ENCODE measurements at regions not wholly inside any gene's neighbourhood (a gene's known extent, or its start where the extent isn't known, plus 50 kb on each side); places are given as distances from the start of the nearest gene placed in this dataset.

DNA sequence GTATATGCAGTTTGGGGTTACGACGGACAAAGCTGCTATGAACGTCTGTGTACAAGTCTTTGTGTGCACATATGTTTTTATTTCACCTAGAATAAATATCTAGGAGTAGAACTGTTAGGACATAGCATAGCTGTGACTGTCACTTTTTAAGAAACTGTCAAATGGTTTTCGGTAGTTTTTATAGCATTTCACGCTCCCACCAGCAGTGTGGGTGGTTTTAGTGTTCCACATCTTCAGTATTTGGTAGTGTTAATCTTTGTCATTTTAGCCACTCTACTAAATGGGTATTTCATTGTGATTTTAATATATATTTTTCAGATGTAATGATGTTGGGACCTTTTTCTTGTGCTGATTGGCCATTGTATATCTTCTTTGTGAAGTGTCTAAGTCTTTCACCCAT is 109.1 kb upstream of the BCAT1 start:
- DNase-seq (ENCODE audit: low read depth in 2 of 2, low spot score in 1 of 2), result no peak

DNA sequence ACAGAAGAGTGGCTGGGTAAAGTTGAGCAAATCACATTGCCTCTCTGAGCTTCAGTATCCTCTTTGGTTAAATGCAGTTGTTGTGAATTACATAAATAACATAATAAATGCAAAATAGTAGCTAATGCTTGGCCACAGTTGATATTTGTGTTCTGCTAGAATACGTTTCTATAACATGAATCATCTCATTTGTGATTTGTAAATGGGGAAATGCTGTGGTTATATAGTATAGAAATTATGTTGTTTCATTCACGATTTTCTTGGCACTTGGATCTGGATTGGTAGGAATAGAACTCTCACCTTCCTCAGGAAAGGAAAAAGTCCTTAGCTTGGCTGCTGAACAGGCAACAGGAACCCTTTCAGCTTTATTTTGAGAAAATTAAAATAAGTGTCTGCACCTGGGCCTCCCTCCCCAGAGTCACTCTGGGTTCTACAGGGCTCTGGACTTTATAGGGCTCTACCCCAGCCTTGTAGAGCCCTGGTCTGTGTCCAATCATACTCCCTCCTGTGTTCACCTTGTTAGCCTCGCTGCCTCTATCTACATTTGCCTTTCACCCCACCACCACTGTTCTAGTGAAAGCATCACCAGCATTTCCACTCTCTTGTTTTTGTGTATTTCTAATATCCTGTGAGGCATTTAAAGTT is 107.7 kb upstream of the BCAT1 start:
- no peak for DNase-seq (ENCODE audit: low read depth in 2 of 2, low spot score in 1 of 2)

DNA sequence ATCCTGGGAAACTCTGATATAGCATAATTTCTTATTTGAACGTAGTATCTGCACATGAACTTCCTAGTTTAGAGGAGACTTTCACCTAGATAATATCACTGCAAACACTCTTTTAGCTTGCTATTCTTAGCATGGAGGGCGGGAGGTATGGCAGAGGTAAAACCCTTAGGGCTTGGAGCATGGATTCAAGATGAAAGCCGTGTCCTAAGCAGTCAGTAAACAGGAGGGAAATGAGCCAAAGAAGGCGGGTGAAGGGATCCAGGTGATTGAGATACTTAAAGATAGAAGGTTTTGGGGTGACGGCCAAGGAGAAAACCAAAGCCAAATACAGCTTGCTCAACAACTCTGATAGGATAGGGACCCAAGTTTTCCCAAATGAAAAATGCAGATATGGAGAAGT is 107.1 kb upstream of the BCAT1 start:
- no peak for DNase-seq (ENCODE audit: low read depth in 2 of 2, low spot score in 1 of 2)

DNA sequence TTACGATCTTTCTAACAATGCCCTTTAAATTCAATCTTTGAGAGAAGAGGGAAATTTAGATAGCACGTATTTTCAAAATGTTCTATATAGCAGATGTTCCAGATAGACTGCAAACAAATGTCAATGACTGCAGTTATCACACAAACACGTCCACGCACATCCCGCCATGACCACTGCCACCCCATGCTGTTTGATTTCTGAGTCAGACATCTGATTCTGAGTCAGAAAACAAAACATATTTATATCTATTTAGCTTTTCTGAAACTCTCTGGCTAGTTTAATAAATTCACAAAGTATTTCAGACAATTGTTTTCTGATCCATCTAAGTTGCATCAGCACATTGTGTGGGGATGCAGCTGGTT is 105.9 kb upstream of the BCAT1 start:
- peak; percentile 15 to 17 for DNase-seq (ENCODE audit: low read depth in 2 of 2, low spot score in 1 of 2)

DNA sequence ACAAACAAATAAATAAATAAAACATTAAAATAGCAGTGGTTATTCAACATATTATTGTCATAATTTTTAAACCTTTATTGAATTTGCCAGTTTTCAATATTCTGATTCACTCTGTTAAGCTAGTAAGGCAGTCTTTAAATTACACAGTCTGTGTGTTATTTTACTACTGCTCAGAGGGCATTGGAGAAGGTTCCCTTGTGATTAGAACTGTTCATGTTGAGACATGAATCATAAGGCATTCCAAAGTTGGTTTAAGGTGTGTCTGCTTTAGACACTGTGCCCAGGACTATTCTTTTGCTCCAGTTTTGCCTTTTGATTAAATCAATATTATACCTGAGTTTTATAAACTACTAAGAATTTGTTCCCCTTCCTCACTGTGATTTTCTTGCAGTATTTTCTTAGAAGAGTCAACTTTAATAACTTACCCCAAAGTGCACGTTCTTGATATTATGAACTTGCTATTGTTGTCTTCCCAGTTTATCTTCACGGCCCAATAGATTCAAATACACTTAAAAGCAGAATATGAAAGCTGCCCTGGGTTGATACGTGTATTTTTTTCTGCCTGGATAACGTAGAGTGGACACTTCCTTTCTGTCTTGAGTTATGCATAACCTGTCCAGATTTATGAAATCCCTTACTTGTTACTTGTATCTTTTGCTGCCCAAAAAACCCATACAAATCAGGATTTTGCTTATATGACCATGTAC is 105.3 kb upstream of the BCAT1 start:
- no peak for DNase-seq (ENCODE audit: low read depth in 2 of 2, low spot score in 1 of 2)

DNA sequence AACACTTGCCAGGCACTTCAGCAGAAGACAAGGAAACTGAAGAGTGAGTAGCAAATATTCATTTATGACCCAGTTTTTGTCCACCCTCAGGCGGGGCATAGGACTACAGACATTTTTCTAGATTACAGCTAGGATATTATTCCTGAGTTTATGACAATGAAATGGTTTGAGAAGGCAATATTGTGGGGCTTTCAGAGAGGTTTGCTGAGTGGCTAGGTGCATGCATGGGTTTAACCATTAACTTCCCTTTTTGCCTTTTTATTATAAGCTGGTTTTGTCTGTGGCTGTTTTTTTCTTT is 104.0 kb upstream of the BCAT1 start:
- no peak for DNase-seq (ENCODE audit: low read depth in 2 of 2, low spot score in 1 of 2)

DNA sequence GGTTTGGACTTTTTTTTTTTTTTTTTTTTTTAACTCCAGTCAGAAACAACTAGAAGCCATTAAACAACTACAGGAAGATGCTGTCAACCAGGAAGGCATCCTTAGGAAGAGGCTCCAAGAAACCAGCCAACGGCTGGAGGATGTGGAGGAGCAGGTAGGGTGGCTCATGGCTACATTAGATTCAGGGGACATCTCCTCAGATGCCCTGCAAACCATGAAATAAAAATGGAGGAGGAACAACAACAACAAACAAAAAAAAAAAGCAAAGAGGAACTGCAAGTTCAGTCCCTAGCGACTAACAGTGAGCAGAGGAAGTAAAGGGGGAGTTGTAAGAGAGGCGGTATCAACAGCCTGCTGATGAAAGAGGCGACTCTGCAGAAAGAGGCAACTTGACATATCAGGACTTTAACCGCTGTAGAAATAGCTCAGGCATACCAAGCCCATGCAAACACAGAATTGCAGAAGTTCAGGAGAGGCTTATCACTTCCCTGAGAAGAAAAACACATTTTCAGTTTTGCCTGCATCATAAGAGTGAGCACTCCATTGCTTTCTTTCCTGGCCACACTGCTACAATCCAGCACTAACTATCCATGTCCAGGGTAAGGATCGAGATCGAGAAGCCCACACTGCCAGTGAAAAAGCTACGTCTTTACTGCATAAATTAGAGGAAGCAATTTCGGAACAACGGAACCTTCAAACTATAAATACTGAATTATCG is 103.5 kb upstream of the BCAT1 start:
- DNase-seq (ENCODE audit: low read depth in 2 of 2, low spot score in 1 of 2), result peak in 1 of 2 donors; percentile 16

DNA sequence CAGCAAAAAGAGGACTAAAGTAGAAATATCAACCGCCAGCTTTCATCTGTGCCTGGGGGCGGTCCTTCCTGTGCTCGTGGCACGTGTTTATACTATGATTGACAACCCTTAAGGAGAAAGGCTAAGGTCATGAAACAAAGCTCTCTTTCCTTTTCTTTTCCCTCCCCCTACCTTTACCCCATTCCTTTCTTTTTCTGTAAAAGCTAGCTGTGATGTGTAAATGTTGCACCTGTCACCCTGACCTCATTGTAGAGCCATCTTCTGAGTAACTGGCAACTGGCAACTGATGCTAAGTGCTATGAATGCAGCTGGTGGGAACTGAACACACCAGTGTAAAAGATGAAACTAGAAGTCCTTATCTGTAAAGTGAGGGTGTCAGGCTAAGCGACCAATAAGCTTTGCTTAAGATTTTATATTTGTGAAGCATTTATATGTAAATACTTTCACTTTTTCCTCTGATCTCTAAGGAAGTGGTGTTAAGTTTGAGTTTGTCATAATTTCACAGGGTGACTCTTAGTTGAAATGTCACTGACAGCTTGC is 102.8 kb upstream of the BCAT1 start:
- DNase-seq (ENCODE audit: low read depth in 2 of 2, low spot score in 1 of 2), result peak; percentile 11 to 15

DNA sequence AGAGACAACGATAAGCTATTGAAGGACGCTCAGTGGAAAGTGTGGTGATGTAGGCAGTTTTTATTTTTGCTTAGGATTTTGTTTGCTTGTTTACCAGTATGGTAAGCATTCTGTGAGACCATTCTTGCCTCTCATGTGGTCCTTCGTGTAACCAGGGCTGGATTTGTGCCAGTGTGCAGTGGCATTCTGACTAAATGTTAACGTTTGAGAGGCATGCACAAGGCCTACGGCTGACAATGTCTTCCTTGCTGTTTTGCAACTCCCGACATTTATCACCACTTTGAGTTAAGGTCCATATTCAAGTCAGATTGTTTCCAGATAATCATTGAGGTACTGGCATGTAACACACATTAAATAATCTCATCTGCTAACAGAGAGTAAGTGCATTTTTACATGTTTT is 102.3 kb upstream of the BCAT1 start:
- DNase-seq (ENCODE audit: low read depth in 2 of 2, low spot score in 1 of 2), result no peak

DNA sequence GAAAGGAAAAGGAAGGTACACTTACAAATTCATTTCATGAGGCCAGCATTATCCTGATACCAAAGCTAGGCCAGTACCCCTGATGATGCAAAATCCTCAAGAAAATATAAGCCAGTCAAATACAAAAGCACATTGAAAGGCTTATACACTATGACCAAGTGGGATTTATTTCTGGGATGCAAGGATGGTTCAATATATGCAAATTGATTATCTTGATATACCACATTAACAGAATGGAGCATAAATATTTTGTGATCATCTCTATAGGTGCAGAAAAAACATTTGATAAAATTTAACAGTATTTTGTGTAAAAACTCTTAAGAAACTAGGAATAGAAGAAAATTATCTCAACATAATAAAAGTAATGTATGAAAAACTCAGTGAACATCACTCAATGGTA is 97.0 kb upstream of the BCAT1 start:
- DNase-seq (ENCODE audit: low read depth in 2 of 2, low spot score in 1 of 2), result no peak

DNA sequence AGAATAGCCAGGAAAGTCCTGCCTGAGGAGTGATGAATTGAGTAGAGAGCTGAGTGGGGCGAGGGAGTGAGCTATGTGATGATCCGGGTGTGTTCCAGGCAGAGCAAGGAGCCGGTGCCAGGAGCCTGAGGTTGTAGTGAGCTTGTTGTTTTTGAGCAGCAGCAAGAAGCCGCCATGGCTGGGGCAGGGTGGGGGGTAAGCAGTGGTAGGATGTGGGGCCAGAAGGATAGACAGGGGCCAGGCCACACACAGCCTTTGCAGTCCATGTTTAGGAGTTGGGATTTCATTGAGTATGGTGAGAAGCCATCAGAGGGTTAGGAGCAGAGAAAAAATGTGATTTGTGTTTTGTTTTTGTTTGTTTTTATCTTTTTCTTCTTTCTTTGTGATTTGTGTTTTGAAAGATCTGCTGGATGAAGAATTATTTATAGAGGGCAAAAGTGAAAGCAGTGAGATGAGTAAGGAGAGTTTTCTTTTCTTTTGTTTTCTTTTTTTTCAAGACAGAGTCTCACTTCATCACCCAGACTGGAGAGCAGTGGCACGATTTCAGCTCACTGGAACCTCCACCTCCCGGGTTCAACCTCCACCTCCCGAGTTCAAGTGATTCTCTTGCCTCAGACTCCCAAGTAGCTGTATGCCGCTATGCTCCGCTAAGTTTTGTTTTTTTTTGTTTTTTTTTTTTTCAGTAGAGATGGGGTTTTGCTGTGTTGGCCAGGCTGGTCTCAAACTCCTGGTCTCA is 92.3 kb upstream of the BCAT1 start:
- no peak for DNase-seq (ENCODE audit: low read depth in 2 of 2, low spot score in 1 of 2)

DNA sequence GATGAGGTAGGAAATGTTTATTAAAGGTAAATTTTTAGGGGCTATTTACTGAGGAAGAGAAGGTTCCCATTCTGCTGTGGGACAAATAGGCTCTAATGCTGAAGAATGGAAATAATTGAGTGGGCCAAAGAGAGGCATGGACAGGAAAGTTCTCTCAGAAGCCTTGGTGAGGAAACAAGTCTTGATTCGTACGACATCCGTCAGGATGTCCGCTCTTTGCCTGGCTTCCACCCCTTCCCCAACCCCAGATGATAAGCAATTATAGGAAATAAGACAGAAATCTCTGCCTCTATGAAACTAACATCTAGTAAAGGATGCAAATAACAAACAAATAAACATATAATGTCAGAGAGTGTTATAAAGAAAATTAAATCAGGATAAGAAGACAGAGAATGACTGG is 91.7 kb upstream of the BCAT1 start:
- DNase-seq (ENCODE audit: low read depth in 2 of 2, low spot score in 1 of 2), result no peak

DNA sequence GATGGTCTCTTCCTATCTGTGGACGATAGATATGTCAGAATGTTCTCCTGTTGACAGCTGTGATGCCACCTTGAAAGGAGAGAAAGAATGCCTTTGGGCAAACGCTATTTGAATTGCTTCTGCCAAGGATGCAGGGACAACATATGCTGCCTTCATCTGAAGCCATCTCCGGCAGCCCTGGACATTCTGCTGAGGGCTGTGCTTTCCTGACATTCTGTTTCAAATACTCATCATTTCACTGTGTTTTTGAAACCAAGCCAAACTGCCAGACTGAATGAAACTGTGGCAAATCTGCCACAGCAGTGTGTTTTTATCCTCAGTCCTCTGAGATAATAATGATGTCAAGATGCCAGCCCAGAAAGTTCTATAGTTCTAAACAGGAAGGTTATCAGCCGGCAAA is 85.8 kb upstream of the BCAT1 start:
- DNase-seq (ENCODE audit: low read depth in 2 of 2, low spot score in 1 of 2), result no peak

DNA sequence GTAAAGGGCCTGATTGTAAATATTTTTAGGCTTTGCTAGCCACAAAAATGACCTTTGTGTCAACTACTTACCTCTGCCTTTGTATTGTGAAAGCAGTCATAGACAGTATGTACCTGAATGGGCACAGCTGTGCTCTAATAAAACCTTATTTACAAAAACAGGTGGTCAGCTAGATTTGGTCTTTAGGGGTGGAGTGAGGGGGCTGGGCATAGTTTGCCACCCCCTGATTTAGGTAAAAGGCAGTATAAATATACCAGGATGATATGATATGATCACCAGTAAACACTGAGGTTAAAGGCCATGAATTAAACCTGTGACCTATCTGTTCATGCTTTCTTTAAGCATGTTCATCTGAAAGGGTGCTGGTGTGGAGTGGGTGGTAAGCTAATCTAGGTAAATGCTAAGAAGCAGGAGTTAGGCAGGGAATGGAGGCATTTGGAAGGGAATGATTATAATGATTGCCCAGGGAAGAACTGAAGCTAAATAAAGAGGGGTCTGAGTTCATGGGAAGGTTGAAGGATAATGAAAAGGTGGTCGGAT is 77.1 kb upstream of the BCAT1 start:
- DNase-seq (ENCODE audit: low read depth in 2 of 2, low spot score in 1 of 2), result no peak

DNA sequence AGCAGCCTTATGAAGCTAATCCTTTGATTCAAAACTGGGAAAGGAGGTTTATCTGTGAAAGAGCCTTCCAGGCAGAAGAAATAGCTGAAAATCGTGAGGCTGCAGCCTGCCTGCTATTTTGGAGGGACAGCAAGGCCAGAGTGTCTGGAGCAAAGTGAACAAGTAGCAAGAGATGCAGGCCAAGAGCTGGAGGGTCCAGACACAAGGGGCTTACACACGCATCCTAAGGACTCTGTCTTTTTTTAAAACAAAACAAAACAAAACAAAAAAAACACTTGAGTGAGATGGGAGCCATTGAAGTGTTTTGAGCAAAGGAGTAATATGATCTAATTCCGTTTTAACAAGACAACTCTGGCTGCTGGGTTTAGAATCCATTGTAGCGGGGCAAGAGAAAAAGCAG is 76.4 kb upstream of the BCAT1 start:
- no peak for DNase-seq (ENCODE audit: low read depth in 2 of 2, low spot score in 1 of 2)

DNA sequence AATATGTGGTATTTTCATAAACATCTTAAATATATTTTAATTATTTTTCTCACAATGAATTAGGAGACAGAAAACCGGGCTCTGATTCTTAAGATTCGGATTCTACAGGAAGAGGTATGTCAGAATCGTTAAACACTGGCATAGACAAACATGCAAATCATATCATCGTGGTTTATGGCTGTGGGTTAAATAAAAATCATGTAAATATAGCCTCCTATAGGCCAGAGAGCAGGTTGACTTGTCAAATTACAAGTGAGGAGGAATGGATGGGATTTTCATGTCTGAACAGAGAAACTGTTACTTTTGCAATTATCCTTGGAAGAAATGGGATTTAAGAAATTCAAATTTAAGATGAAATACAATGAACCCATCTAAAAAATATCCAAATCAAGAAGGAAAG is 74.9 kb upstream of the BCAT1 start:
- no peak for DNase-seq (ENCODE audit: low read depth in 2 of 2, low spot score in 1 of 2)

DNA sequence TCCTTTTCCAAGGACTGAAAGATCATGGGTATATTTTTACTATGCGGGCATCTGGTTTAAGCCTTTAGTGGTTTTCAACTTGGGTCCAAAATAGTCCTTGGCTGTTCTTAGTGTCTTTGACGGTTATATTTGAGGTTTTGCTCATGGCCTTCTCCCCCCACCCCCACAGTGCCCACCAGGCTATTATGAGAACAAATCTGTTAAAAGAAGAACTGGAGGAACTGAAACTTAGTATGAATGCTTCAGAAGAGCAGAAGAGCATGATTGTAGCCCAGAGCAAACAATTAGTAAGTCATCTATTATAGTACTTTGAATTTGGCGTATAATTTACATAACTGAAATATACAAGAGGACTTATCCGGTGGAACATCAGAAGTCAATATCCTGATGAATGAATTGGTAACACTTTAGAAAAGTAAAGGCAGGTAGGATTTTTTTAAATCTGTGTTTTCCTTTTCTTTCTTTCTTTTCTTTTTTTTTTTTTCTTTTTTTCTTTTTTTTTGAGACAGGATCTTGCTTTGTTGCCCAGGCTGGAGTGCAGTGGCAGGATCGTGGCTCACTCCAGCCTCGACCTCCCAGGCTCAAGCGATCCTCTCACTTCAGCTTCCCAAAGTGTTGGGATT is 71.8 kb upstream of the BCAT1 start:
- no peak for DNase-seq (ENCODE audit: low read depth in 2 of 2, low spot score in 1 of 2)

DNA sequence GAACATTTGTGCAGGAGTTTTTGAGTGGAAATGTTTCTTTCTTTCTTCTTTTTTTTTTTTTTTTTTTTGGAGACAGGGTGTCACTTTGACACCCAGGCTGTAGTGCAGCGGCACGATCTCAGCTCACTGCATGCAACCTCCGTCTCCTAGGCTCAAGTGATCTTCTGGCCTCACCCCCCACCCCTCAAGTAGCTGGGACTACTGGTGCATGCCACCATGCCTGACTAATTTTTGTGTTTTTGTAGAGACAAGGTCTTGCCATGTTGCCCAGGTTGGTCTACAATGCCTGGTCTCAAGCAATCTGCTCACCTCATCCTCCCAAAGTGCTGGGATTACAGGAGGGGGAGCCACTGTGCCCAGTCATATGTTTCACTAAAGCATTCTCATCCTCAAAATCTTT is 69.2 kb upstream of the BCAT1 start:
- DNase-seq (ENCODE audit: low read depth in 2 of 2, low spot score in 1 of 2), result no peak

DNA sequence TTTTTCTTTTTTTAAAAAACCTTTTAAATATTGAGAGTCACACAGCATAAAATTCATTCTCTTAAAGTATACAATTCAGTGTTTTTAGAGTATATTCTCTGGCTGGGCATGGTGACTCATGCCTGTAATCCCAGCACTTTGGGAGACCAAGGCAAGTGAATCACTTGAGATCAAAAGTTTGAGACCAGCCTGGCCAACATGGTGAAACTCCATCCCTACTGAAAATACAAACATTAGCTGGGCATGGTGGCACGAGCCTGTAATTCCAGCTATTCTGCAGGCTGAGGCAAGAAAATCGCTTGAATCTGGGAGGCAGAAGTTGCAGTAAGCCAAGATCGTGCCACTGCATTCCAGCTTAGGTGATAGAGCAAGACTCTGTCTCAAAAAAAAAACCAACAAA is 68.4 kb upstream of the BCAT1 start:
- DNase-seq (ENCODE audit: low read depth in 2 of 2, low spot score in 1 of 2), result no peak

DNA sequence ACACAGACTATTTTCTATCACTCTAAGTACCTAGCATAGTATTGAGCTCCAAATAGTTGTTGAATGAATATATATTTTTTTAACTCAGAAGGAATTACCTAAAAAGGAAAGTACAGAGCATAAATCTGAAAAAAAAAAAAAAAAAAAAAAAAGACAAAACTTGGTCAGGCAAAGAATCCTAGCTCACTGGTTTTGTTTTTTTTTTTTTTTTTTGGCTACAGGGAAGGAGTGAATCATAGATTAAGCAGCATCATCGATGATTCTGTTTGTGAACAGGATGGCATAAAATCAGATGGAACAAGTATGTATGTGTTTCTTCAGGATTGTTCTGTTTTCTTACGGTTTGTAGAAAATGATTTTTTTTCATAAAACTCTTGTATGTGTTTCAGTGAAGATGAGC is 66.1 kb upstream of the BCAT1 start:
- no peak for DNase-seq (ENCODE audit: low read depth in 2 of 2, low spot score in 1 of 2)

DNA sequence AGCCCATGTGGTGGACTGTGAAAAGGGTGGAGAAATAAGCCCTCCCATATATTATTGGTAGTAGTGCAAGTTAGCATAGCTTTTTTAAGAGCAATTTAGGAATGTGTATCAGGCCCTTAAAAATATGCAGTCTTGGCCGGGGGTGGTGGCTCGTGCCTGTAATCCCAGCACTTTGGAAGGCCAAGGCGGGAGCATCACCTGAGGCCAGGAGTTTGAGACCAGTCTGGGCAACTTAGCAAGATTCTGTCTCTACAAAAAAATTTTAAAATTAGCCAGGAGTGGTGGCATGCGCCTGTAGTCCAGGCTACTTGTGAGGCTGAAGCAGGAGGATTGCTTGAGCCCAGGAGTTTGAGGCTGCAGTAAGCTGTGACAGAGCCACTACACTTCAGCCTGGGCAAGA is 64.2 kb upstream of the BCAT1 start:
- no peak for DNase-seq (ENCODE audit: low read depth in 2 of 2, low spot score in 1 of 2)
